Stimulated activated CD8-positive, alpha-beta memory T cell treated with anti-CD3 and anti-CD28 coated beads, Interleukin-15, amount 100 ng/mL, for 48 hours (primary cell): ENCODE measurements at regions not wholly inside any gene's neighbourhood (a gene's known extent, or its start where the extent isn't known, plus 50 kb on each side); places are given as distances from the start of the nearest gene placed in this dataset.

Experiments used
- DNase-seq, 2 donors: peaks; one replicate each; pipeline ENCODE4 v3.0.0-alpha.2; 2020; ENCODE audit warnings: low read depth in 2 of 2

DNA sequence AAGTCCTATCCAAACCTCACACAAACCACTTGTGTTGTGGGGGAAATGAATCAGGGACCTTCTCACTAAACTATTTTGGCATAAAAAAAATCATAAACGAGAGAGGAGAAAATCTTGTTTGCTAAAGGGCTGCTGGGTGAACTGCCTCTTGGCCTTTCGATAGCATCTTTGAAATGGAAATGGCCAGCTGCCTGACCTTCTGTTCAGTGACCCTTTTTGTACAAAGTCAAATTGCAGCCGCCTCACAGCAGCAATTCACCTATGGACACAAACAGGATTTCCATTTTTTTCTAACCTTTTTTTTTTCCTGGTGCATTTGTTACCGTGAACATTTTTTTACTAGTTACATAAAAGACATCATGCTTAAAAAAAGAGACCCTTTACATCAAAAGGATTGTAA is 89.0 kb upstream of the ONECUT1 start:
- DNase-seq: no peak

DNA sequence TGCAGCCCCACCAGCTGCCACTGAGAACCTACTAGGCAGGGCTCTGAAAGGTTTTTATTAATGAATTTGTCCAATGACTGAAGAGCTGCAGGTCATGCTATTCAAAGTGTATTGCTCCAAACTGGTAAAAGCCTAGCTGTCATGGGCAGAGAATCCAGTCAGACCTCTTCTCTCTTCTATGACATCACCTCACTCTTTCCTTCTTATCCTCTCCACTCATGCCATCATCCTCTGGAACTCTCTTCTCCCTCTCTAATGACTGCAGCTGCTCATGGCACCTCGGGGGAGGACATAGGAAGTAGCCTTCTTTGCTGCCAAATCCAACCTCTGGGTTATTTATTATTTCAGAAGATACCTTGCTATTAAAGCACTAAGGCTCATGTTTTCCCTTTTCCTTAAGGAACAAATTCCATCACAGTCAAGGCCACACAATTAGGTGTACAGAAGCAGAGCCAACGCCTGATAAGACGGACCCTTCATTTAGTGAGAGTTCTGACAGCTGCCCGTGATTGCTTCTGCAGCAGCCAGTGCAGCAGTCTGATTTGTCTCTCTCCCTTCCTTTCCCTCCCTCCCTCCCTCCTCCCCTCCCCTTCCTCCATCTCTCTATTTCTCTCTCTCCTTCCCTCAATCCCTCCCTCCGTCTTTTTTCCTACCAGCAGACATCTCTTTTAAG is 87.0 kb upstream of the ONECUT1 start:
- no peak for DNase-seq

DNA sequence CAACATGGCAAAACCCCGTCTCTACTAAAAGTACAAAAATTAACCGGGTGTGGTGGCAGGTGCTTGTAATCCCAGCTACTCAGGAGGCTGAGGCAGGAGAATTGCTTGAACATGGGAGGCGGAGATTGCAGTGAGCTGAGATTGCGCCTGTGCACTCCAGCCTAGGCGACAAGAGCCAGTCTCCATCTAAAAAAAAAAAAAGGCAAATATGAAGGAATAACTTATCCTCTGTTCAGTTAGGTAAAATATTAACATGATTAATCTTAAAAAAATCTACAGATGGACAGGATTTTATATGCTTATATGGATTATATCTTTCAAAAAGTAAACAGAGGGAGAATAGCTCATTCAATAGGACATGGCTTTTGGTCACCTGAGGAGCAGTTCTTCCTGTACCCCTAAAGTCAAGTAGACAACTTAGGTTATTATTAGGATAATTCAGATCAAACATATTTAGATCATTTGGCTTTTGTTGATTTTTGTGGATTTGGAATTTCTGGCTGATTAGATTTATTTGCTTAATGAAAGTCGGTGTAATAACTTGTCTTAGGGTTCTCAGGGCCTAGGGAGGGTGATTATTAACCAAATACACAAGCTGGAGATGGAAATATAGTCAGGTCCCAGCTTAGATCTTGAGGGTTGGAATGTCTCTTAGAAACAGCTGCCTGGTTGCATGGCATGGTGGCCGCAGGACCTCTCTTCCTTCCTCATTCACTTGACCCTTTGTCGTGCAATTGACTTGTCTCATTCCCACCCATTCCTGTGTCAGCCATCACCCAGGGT is 82.1 kb upstream of the ONECUT1 start:
- no peak for DNase-seq

DNA sequence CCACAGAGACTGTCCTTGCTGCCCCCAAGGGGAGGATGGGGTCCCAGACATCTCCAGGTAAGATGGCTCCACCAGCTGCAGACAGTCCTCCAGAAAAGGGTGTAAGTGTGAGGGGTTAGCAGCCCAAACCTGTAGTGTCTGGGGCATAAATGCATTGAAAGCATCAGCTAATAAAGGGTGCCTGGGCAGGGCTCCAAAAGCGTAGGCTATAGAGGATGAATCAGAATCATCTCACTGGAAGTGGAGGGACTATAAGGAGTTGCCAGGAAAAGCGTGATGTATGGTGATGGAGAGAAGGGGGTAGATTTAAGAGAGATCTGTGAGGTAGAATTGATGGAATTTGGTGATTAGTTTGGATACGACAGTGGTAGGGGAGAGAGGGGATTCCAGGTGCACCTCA is 79.9 kb upstream of the ONECUT1 start:
- DNase-seq: no peak

DNA sequence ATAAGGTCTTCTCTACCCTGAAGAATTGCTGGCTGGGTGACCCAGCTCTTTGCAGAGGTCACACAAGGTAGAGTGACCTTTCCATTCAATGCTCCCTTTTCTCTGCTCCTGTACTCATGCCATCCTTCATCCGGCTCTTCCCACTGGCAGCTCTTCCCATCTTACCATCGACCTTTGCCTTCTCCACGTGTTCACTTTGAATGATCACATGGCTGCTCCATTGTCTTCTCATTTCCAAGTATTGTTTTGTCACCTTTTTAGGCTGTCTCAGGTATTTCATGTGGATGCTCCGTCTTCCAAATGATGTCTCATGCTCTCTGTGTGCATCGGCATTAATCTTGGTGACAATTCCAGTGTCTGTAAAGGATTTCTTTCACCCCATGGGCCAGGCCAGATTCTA is 76.6 kb upstream of the ONECUT1 start:
- DNase-seq: no peak

DNA sequence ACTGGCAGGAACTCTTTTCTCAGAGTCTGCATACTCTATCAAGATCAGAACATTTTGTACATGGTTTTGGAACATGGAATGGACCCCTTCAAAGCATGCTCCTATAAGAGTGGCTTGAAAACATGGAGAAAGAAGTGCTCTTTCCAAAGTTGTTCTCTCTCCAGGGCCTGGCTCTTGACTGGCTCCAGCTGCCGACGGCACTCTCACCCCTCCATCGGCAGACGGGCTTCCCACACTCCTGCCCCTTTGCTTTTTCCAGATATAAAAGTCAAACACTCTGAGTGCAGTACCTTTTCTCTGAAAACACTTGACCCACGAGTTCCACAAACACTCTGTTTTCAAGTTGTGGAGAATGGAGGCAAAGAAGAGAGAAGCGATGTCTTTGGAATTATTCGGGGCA is 72.5 kb upstream of the ONECUT1 start:
- DNase-seq: no peak

DNA sequence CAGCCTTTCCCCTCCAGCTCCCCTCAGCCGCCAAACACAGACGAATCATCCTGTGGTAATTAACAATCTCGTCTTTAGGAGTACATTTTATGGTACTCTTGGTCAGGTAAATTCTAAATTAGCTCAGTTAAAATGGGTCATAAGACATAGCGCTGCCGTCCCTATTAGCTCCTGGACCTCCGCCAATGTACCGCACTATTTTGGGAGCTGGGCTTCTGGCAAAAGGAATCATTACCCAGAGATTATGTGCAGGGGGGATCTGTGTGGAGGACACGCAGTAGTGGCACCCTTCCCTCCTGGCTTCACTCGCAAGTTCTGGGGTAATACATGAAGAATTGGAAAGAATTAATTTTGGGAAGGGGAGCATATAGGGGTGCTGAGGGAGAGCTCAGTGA is 68.6 kb upstream of the ONECUT1 start:
- DNase-seq: no peak

DNA sequence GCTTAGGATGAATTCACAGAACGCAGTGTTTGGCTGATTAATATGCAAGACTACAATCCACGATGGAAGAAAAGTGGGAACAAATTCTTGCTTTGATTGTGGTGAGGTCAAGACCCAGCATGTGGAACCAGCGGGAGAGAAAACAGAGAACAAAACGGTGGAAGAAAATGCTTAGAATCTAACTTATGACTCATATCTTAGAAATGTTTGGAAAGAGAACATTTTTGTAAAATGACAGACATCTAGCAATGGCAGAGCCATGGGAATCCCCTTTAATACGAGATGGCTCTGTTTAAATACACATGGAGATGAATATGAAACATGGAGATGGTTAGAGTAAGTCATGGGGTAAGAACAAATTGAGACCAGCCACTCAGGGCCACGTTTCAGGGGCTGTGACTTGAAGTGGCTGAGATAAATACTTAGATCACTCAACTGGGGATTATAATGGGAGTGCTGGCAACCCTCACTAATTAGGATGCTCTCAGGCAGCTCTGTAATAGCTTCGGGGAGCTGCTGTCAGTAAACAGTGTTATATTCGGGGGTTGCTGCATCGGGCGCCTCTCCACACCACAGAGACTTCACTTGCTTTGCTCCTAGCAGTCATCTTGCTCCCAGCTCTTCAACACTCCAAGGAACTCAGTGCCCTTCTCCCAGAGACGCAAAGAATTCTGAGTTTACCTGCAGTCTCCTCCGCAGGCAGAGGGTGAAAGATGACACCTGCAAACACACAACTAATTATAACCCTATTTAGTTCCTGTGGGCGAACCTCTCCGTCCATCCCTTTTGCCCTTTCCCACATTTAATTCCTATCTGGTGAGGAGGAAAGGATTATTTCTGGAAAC is 68.0 kb upstream of the ONECUT1 start:
- DNase-seq: no peak

DNA sequence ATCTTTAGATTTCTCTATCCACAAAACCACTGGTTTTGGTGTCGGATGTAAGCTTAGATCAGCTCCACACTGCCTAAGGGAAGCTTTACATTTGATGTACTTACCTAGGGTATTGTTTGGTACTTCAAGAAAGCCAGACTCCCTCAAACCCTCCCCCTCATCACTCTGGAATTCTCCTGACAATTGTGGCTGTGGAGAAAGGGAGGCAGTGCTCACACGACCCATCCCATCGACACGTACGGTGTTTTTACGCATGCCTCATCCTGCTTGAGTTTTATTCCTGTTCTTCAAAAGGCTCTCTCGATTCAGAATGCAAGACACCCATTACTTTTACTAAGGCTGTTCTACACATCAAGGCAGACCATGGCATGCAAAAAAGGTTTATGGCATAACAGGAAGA is 67.3 kb upstream of the ONECUT1 start:
- DNase-seq: no peak

DNA sequence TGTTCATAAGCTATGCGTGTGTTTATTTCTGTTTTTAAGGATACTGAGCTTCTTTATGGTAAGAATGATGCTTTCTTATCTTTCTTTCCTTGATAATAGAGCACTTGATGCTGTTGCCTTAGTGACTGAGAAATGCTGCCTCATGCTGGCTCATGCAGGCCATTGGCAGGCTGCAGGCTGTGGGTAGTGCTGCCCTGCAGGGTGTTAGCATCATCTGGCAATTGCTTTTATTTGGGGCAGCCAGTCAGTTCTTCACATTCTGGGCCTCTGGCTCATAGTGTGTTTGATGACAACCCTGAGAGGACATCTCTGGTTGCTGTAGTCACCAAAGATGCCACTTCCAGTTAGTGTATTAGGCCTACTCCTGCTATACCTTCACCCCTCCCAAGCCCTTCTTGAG is 66.2 kb upstream of the ONECUT1 start:
- no peak for DNase-seq

DNA sequence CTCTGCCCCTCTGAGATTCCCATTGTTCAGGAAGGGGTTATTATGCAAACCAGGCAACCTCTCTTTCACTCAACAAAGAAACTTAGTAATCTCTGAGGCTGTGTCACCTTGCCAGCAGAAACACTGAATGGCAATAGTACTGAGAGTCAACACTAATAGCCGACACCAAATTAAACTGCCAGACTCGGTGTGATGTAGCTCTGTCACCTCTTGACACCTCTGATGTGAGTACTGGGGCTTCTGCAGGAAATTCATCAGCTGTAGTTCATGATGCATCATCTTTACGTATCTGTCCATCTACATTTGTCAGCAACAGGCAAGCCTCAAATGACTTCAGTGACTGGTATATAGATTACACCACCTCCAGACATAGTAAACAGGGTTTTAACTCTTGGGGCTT is 65.0 kb upstream of the ONECUT1 start:
- DNase-seq: no peak

DNA sequence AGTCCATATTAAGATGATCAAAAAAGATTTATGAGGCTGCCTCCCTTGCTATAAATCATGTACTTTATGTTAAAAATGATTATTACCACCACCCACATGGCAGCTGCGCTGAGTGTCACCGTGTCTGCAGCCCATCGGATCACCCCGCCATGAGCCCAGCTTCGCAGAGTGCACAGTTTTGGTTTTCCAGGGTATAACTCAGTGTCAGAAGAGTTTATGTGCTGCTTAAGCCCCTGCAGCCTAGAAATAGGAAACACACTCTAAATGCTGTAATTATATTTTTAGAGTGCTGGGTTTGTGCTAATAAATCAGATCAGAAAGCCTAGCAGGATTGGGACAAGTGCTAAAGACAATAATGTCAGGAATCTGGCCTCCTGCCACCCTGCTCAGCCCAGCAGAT is 54.7 kb upstream of the ONECUT1 start:
- DNase-seq: no peak
